Endodermal cell (in vitro differentiated cells): ENCODE measurements at regions not wholly inside any gene's neighbourhood (a gene's known extent, or its start where the extent isn't known, plus 50 kb on each side); places are given as distances from the start of the nearest gene placed in this dataset.
A peak's percentile ranks its signal among the peaks of the same experiment; 100 is the strongest.

ENCODE experiments used
- DNase-seq: peaks from one replicate; pipeline ENCODE4 v3.0.0-alpha.2; 2017
- H3K27ac ChIP-seq: 2 replicates; pipeline ENCODE4 v1.5.1; 2013; ENCODE audit warnings: mild to moderate bottlenecking, low read depth, low read length, moderate library complexity
- H3K27me3 ChIP-seq: 2 replicates; pipeline ENCODE4 v1.6.1; 2013; ENCODE audit warnings: mild to moderate bottlenecking, low read length, moderate library complexity; ENCODE audit not compliant: insufficient read depth, control insufficient read depth, poor library complexity, severe bottlenecking
- H3K36me3 ChIP-seq: 2 replicates; pipeline ENCODE4 v1.7.0; 2013; ENCODE audit warnings: mild to moderate bottlenecking, low read length, moderate library complexity; ENCODE audit not compliant: control insufficient read depth, insufficient read depth
- H3K4me1 ChIP-seq: one replicate; pipeline ENCODE4 v1.7.0; 2013; ENCODE audit warnings: low read length; ENCODE audit not compliant: control insufficient read depth, insufficient read depth
- H3K4me3 ChIP-seq: 2 replicates; pipeline ENCODE4 v1.5.1; 2013; ENCODE audit warnings: mild to moderate bottlenecking, low read length, moderate library complexity
- H3K9ac ChIP-seq: 2 replicates; pipeline ENCODE4 v1.6.1; 2013; ENCODE audit warnings: mild to moderate bottlenecking, low read length, moderate library complexity; ENCODE audit not compliant: poor library complexity, severe bottlenecking; ENCODE audit errors: extremely low read depth
- H3K9me3 ChIP-seq: 2 replicates; pipeline ENCODE4 v1.6.1; 2013; ENCODE audit warnings: mild to moderate bottlenecking, low read length, moderate library complexity; ENCODE audit not compliant: control insufficient read depth
- H3K27ac Mint-ChIP-seq: 2 replicates; pipeline ENCODE4 v1.8.0; 2020; ENCODE audit warnings: mixed read lengths
- H3K27me3 Mint-ChIP-seq: 2 replicates; pipeline ENCODE4 v1.8.0; 2021; ENCODE audit warnings: mild to moderate bottlenecking, mixed read lengths; ENCODE audit not compliant: insufficient read depth
- H3K36me3 Mint-ChIP-seq: 2 replicates; pipeline ENCODE4 v1.8.0; 2020; ENCODE audit warnings: low read depth, mixed read lengths
- H3K4me1 Mint-ChIP-seq: 2 replicates; pipeline ENCODE4 v1.8.0; 2020; ENCODE audit warnings: mixed read lengths
- H3K4me3 Mint-ChIP-seq: 2 replicates; pipeline ENCODE4 v1.8.0; 2020; ENCODE audit warnings: mild to moderate bottlenecking, moderate library complexity, mixed read lengths
- H3K9me3 Mint-ChIP-seq: 2 replicates; pipeline ENCODE4 v1.8.0; 2020; ENCODE audit warnings: mild to moderate bottlenecking, mixed read lengths
- CTCF ChIP-seq: fragments of 200-600 bp; sonication (generic); conservative IDR thresholded peaks from 2 replicates; pipeline ENCODE4 v1.5.0; 2021; ENCODE audit warnings: antibody characterized with exemption, mild to moderate bottlenecking
- WGBS, 2 experiments: methylation state at CpG; one replicate each; pipeline versions ENCODE4 v1.1.5 to v1.1.7; 2013; ENCODE audit warnings: missing lambda C conversion rate in 2 of 2, mixed read lengths in 1 of 2; ENCODE audit not compliant: insufficient coverage in 1 of 2, insufficient read length in 1 of 2; 5-methylcytosine and 5-hydroxymethylcytosine counted together

- Mint-ChIP-seq H3K4me1 (peaks cover 22% of the 10 kb centered on the region), H3K4me3 (no peak overlapping the region), H3K9me3 (peaks cover 36% of the 10 kb centered on the region), H3K27me3 (no peaks in the 10 kb centered on the region), H3K36me3 (peaks cover 4% of the 10 kb centered on the region), H3K27ac (no peak overlapping the region)
- WGBS, 2 experiments: 93 to 94% methylated on average over 5 to 7 of the region's 7 CpGs
- H3K4me1 ChIP-seq: peaks cover 16% of the 10 kb centered on the region
- no peaks in the 10 kb centered on the region for H3K36me3 ChIP-seq
- TF ChIP-seq CTCF: no peak
- DNase-seq: no peak
- H3K27ac ChIP-seq: no peak overlapping the region
- H3K9ac ChIP-seq: no peak overlapping the region
- H3K27me3 ChIP-seq: no peaks in the 10 kb centered on the region
- no peak overlapping the region for H3K4me3 ChIP-seq
- peaks cover 35% of the 10 kb centered on the region for H3K9me3 ChIP-seq
Measured at GRCh38 chr2:217207699-217208010, 347.8 kb upstream of the TNP1 start.

DNA sequence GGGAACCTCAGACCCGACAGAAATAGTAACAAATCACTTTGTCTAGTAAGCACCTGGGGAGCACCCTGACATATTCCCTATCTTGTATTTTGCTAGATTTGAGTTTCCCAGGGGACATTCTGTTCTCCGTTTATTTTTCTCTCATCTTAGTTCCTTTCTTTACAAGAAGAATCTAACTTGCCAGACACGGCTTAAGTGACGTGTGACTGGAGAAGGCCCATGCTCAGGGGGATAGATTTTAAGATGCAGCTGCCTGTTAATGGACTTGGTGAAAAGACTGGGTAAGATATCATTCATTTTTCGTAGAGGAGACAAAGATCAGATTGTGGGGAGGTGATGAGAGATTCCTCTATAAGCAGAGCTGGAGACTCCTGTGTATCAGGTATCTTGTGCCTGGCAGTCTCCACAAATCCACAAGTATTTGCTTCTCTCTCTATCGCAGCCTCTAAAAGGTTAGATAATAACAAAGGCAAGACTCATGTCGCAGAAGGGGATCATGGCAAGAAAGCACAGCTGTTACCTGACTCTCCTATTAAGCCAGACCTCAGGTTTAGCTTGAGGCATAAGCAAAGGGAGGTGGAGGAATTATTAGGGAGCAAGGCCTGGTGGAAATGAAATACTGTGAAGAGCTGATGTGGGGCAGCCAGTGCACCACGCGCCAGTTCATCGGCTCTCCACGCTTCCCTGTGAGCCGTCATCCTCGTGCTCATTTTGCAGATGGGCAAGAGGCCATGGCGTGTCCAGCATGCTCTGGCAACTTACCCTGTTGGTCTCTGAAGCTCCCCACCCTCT, 347.2 kb upstream of the TNP1 start:
- Mint-ChIP-seq H3K27me3 (no peaks in the 10 kb centered on the region), H3K36me3 (peaks cover 4% of the 10 kb centered on the region), H3K4me3 (no peak overlapping the region), H3K9me3 (peaks cover 36% of the 10 kb centered on the region), H3K27ac (peak overlapping the region; percentile 1), H3K4me1 (peaks cover 22% of the 10 kb centered on the region)
- 88 to 94% methylated on average over 11 to 14 of the region's 14 CpGs for WGBS, 2 experiments
- no peak overlapping the region for H3K4me3 ChIP-seq
- H3K9ac ChIP-seq: no peak overlapping the region
- H3K4me1 ChIP-seq: peaks cover 16% of the 10 kb centered on the region
- no peak overlapping the region for H3K27ac ChIP-seq
- peaks cover 36% of the 10 kb centered on the region for H3K9me3 ChIP-seq
- H3K36me3 ChIP-seq: no peaks in the 10 kb centered on the region
- no peak for TF ChIP-seq CTCF
- DNase-seq: no peak
- H3K27me3 ChIP-seq: no peaks in the 10 kb centered on the region

- 87 to 100% methylated on average over 1 to 3 of the region's 3 CpGs for WGBS, 2 experiments
- Histone ChIP-seq H3K36me3 (no peaks in the 10 kb centered on the region), H3K4me3 (no peak overlapping the region), H3K27ac (no peak overlapping the region), H3K27me3 (no peaks in the 10 kb centered on the region), H3K4me1 (peaks cover 16% of the 10 kb centered on the region), H3K9me3 (peaks cover 31% of the 10 kb centered on the region), H3K9ac (no peak overlapping the region)
- no peak for DNase-seq
- Mint-ChIP-seq H3K36me3 (peaks cover 4% of the 10 kb centered on the region), H3K9me3 (peaks cover 32% of the 10 kb centered on the region), H3K27me3 (no peaks in the 10 kb centered on the region), H3K27ac (no peak overlapping the region), H3K4me3 (no peak overlapping the region), H3K4me1 (peaks cover 22% of the 10 kb centered on the region)
- no peak for TF ChIP-seq CTCF
Measured at GRCh38 chr2:217206016-217206725, 346.3 kb upstream of the TNP1 start.
